ENCODE measurements at regions not wholly inside any gene's neighbourhood (a gene's known extent, or its start where the extent isn't known, plus 50 kb on each side); places are given as distances from the start of the nearest gene placed in this dataset.

- TF ChIP-seq, protein P1, sequence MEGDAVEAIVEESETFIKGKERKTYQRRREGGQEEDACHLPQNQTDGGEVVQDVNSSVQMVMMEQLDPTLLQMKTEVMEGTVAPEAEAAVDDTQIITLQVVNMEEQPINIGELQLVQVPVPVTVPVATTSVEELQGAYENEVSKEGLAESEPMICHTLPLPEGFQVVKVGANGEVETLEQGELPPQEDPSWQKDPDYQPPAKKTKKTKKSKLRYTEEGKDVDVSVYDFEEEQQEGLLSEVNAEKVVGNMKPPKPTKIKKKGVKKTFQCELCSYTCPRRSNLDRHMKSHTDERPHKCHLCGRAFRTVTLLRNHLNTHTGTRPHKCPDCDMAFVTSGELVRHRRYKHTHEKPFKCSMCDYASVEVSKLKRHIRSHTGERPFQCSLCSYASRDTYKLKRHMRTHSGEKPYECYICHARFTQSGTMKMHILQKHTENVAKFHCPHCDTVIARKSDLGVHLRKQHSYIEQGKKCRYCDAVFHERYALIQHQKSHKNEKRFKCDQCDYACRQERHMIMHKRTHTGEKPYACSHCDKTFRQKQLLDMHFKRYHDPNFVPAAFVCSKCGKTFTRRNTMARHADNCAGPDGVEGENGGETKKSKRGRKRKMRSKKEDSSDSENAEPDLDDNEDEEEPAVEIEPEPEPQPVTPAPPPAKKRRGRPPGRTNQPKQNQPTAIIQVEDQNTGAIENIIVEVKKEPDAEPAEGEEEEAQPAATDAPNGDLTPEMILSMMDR (IDR thresholded peaks at IDR 0.05): no peak
- TF ChIP-seq POLR2A (IDR thresholded peaks at IDR 0.05): no peak
These were observed 475.7 kb downstream of the CCDC171 start for GRCh38 chr9:16028548-16028947.

All from ovary (tissue), 3 donors.